IPS DF 4.7 (cell line): ENCODE measurements at regions not wholly inside any gene's neighbourhood (a gene's known extent, or its start where the extent isn't known, plus 50 kb on each side); places are given as distances from the start of the nearest gene placed in this dataset.

Experiments used
- DNase-seq: peaks from one replicate; pipeline ENCODE4 v3.0.0-alpha.2; 2013; ENCODE audit warnings: low spot score; ENCODE audit errors: extremely low read depth

- no peak for DNase-seq
These were observed 54.4 kb upstream of the PIK3R1 start for GRCh38 chr5:68161156-68161555.

- DNase-seq: no peak
These were observed 56.2 kb upstream of the PIK3R1 start for GRCh38 chr5:68159224-68159951.

- no peak for DNase-seq
These were observed 59.6 kb upstream of the PIK3R1 start for GRCh38 chr5:68155940-68156339.

GRCh38 chr5:68154119-68154857 is 61.3 kb upstream of the PIK3R1 start:
- no peak for DNase-seq

- DNase-seq: no peak
These were observed 63.7 kb upstream of the PIK3R1 start for GRCh38 chr5:68151812-68152211.

- DNase-seq: no peak
These were observed 66.4 kb upstream of the PIK3R1 start for GRCh38 chr5:68149189-68149588.

GRCh38 chr5:68148096-68148495 is 67.5 kb upstream of the PIK3R1 start:
- DNase-seq: no peak

GRCh38 chr5:68147659-68148058 is 67.9 kb upstream of the PIK3R1 start:
- no peak for DNase-seq

GRCh38 chr5:68141494-68141893 is 74.1 kb upstream of the PIK3R1 start:
- DNase-seq: no peak

GRCh38 chr5:68140763-68141162 is 74.8 kb upstream of the PIK3R1 start:
- DNase-seq: no peak

- DNase-seq: no peak
These were observed 75.7 kb upstream of the PIK3R1 start for GRCh38 chr5:68139611-68140441.

GRCh38 chr5:68137511-68138140 is 77.9 kb upstream of the PIK3R1 start:
- no peak for DNase-seq

GRCh38 chr5:68134669-68135313 is 80.8 kb upstream of the PIK3R1 start:
- no peak for DNase-seq

- no peak for DNase-seq
These were observed 81.4 kb upstream of the PIK3R1 start for GRCh38 chr5:68134033-68134668.

- DNase-seq: no peak
These were observed 85.3 kb upstream of the PIK3R1 start for GRCh38 chr5:68130253-68130652.

GRCh38 chr5:68129364-68129763 is 86.2 kb upstream of the PIK3R1 start:
- DNase-seq: no peak

GRCh38 chr5:68126886-68127285 is 88.7 kb upstream of the PIK3R1 start:
- DNase-seq: no peak

- no peak for DNase-seq
These were observed 92.9 kb upstream of the PIK3R1 start for GRCh38 chr5:68122439-68123328.

- no peak for DNase-seq
These were observed 98.6 kb upstream of the PIK3R1 start for GRCh38 chr5:68116868-68117411.
